HEK293T (cell line): ENCODE measurements at regions not wholly inside any gene's neighbourhood (a gene's known extent, or its start where the extent isn't known, plus 50 kb on each side); places are given as distances from the start of the nearest gene placed in this dataset.

ENCODE experiments used
- BHLHE40 ChIP-seq: fragments of 450-650 bp; IDR thresholded peaks from 2 replicates; pipeline ENCODE4 v1.6.1; 2016; ENCODE audit warnings: mild to moderate bottlenecking, moderate library complexity, borderline replicate concordance
- CTBP1 ChIP-seq: fragments of 450-650 bp; IDR thresholded peaks from 2 replicates; pipeline ENCODE4 v1.6.1; 2016; ENCODE audit warnings: borderline replicate concordance
- ELF4 ChIP-seq: fragments of 450-650 bp; IDR thresholded peaks from 2 replicates; pipeline ENCODE4 v1.6.1; 2017; ENCODE audit warnings: antibody characterized with exemption
- FOXM1 ChIP-seq: fragments of 450-650 bp; IDR thresholded peaks from 2 replicates; pipeline ENCODE4 v1.6.1; 2017; ENCODE audit warnings: mild to moderate bottlenecking, borderline replicate concordance
- HDGF ChIP-seq: fragments of 450-650 bp; IDR thresholded peaks from 2 replicates; pipeline ENCODE4 v1.6.1; 2017; ENCODE audit warnings: antibody characterized with exemption, borderline replicate concordance
- L3MBTL2 ChIP-seq: fragments of 450-650 bp; conservative IDR thresholded peaks from 2 replicates; pipeline ENCODE4 v1.6.1; 2016; ENCODE audit warnings: mild to moderate bottlenecking
- NFRKB ChIP-seq: fragments of 450-650 bp; IDR thresholded peaks from 2 replicates; pipeline ENCODE4 v1.6.1; 2016; ENCODE audit warnings: mild to moderate bottlenecking, moderate library complexity
- PKNOX1 ChIP-seq: fragments of 450-650 bp; IDR thresholded peaks from 2 replicates; pipeline ENCODE4 v1.6.1; 2016
- SP1 ChIP-seq: fragments of 450-650 bp; IDR thresholded peaks from 2 replicates; pipeline ENCODE4 v1.6.1; 2017
- TARDBP ChIP-seq: fragments of 450-650 bp; IDR thresholded peaks from 2 replicates; pipeline ENCODE4 v1.6.1; 2016
- ZNF384 ChIP-seq: fragments of 450-650 bp; IDR thresholded peaks from 2 replicates; pipeline ENCODE4 v1.6.1; 2016

GRCh38 chr5:145283141-145283810, 551.9 kb downstream of the PRELID2 start:
- TF ChIP-seq FOXM1 (no peak), L3MBTL2 (no peak), ZNF384 (no peak), CTBP1 (no peak), BHLHE40 (no peak), SP1 (no peak), NFRKB (no peak), TARDBP (no peak), ELF4 (no peak), PKNOX1 (no peak), HDGF (no peak)
